ENCODE measurements at regions not wholly inside any gene's neighbourhood (a gene's known extent, or its start where the extent isn't known, plus 50 kb on each side); places are given as distances from the start of the nearest gene placed in this dataset.

DNA sequence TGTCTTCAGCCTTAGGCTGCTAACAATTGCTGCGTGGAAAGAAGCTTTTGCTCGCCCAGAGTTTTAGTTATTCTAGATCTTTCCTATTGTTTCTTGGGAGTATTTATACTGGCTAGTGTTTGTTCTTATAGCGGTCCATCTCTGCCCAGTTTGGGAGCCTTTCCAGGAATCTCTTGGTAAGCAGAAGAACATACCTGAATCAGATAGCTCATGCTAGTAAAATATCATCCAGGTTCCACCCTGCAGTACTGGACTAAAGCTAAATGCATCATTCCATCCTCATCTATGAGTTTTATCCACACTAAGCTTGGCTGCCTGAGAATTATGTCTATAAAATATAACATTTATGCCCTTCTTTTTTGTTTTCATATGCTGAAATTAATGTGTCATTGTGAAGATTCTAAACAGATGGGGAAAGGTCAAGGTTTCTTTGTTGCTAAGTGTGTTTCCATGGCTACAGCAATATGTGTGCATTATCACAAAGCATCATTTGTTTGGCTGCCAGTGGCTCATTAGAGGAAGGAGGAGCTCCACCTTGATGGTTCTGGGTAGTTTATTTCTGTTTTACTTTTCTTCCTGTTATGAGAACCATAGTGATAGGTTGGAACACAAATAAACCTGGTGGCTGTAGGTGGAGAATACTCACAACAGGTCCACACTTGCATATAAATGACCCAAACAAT is 182.8 kb downstream of the PIK3C3 start:
- no peak for DNase-seq
- intact Hi-C loops (cut with DNase I): no loop called here

DNA sequence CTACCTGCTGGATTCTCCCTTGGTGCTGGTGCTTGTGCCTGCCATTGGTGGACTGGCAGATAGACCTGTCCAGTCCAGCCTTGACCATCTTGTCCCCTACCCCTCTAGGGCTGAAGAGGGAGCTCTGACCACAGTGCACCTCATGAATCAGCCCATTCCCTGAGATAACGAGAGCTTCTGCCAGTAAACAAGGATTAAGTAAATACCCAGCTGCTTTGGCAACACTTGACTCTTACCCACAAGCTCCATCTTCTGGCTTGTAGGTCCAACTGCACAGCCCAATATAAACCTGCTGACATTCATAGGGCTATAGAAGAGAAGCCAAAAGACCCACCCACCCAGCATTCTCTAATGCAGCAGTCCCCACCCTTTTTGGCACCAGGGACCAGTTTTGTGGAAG is 186.4 kb downstream of the PIK3C3 start:
- DNase-seq: no peak
- intact Hi-C loops (cut with DNase I): no loop called here

DNA sequence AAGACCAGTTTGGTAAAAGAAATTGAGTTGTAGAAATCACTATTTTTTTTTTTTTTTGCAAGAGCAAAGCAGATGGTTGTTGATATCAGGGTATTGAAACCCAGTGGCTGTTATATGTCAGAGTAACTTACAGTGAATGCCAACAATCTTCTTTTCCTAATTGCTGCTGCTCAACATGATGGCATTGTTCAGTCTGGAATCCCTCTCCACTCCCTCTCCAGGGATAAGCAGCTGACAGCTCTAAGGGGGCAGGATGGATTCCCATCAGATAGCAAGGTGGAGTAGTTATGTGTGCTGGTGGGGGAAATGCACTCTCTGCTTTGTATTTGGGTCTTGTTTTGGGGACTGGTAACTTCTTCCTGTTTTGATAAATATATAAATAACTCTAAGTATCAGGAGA is 200.0 kb downstream of the PIK3C3 start:
- DNase-seq: no peak
- intact Hi-C loops (cut with DNase I): no loop called here

GRCh38 chr18:42156281-42156680 is 201.2 kb downstream of the PIK3C3 start:
- DNase-seq: no peak
- intact Hi-C loops (cut with DNase I): no loop called here

GRCh38 chr18:42157420-42157819 is 202.4 kb downstream of the PIK3C3 start:
- DNase-seq: no peak
- intact Hi-C loops (cut with DNase I): no loop called here

GRCh38 chr18:42157878-42158277 is 202.8 kb downstream of the PIK3C3 start:
- no peak for DNase-seq
- intact Hi-C loops (cut with DNase I): no loop called here

GRCh38 chr18:42159146-42159545 is 204.1 kb downstream of the PIK3C3 start:
- intact Hi-C loops (cut with DNase I): no loop called here
- DNase-seq: no peak

DNA sequence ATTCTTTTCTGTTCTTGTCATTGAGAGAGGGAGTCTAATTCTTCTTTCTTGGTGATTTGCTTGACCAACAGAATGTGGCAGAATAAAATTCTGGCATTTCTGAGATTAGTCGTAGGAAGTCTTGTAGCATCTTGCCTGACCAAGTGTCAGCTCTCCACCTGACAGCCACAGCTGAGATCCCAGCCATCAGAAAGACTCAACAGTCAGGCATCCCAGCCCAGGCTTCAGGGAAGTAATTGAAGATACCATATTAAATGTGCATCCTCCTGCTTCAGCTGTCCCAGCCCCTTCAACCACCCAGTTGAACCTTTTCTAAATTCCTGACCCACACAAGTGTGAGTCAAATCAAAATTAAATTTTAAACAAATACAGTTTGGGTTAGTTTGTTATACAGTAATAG is 208.3 kb downstream of the PIK3C3 start:
- no peak for DNase-seq
- intact Hi-C loops (cut with DNase I): no loop called here

GRCh38 chr18:42164556-42164955 is 209.5 kb downstream of the PIK3C3 start:
- intact Hi-C loops (cut with DNase I): no loop called here

GRCh38 chr18:42165922-42166513 is 211.0 kb downstream of the PIK3C3 start:
- intact Hi-C loops (cut with DNase I): no loop called here
- peak in 3 of 42 donors; percentile 11 to 36 (median 12) for DNase-seq

More at GRCh38 chr18:42164556-42164955, 209.5 kb downstream of the PIK3C3 start:
- DNase-seq: no peak

- intact Hi-C loops (cut with DNase I): no loop called here
- DNase-seq: no peak
Measured at GRCh38 chr18:42168487-42168886, 213.5 kb downstream of the PIK3C3 start.

DNA sequence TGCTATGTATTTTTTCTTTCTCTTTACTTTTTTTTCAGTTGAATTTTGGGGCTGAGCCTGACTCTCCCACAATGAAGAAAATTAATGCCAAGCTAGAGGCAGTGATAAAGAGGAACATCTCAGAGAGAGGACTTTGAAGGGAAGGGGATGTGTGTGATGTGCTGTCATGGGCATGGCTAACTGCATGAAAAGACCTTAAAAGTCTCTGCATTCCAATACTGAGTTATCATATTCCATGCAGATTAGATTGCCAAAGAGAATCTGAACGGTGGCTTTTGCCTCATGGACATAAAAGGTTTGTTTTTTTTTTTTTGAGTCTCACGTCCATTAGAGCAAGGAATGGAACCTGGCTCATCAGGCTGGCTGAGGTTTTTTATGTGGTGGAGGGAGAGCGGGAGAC is 213.9 kb downstream of the PIK3C3 start:
- no peak for DNase-seq
- intact Hi-C loops (cut with DNase I): no loop called here

DNA sequence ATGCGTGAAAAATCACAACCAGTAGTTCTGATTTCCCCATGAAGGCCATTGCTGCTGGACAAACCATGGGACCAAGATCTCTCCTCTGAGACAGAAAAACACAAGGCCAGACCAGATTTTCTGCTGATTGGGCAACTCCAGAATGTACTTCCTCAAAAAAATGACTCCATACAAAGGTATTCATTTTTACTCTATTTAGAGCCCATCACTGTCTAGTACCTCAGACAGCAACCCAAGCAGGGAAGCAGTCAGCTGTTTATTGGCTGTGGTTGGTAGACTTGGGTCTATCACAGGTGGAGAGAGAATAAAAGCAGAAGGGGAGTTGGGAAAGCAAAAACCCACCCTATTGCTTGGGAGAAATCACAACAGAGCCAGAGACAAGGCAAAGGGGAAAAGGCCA is 219.9 kb downstream of the PIK3C3 start:
- intact Hi-C loops (cut with DNase I): no loop called here
- no peak for DNase-seq

DNA sequence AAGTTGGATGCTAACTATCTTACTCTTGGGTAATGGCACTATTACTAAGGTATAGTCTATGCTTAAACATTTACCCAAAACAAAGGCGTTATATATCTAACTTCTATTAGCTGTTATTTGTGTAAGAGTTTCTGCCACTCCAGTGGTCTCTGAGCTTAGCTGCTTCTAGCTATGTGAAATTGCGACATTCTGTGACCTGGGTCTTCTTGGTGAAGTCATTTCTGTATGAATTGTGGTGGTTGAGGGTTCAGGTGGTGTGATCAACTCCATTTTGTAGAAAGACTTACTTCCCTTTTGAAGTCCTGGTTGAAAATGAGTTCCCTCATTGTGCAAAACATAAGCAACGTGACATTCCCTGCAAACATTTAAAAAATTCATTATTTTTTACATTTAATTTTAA is 221.6 kb downstream of the PIK3C3 start:
- DNase-seq: no peak
- intact Hi-C loops (cut with DNase I): no loop called here

- intact Hi-C loops (cut with DNase I): no loop called here
- no peak for DNase-seq
Measured at GRCh38 chr18:42177390-42177789, 222.4 kb downstream of the PIK3C3 start.

GRCh38 chr18:42178376-42179080 is 223.5 kb downstream of the PIK3C3 start:
- DNase-seq: no peak
- intact Hi-C loops (cut with DNase I): no loop called here

- intact Hi-C loops (cut with DNase I): no loop called here
- no peak for DNase-seq
Measured at GRCh38 chr18:42179542-42180121, 224.6 kb downstream of the PIK3C3 start.

GRCh38 chr18:42181474-42181873 is 226.4 kb downstream of the PIK3C3 start:
- no peak for DNase-seq
- intact Hi-C loops (cut with DNase I): no loop called here

- intact Hi-C loops (cut with DNase I): no loop called here
- no peak for DNase-seq
Measured at GRCh38 chr18:42182728-42183700, 228.0 kb downstream of the PIK3C3 start.

Data from head of caudate nucleus (tissue), 42 donors.